GM19452 (cell line): ENCODE measurements at regions not wholly inside any gene's neighbourhood (a gene's known extent, or its start where the extent isn't known, plus 50 kb on each side); places are given as distances from the start of the nearest gene placed in this dataset.

Experiments
- ATAC-seq: cut with Tn5 transposase; IDR thresholded peaks from one replicate; pipeline ENCODE4 v1.9.1; 2021; ENCODE audit not compliant: unreplicated experiment

DNA sequence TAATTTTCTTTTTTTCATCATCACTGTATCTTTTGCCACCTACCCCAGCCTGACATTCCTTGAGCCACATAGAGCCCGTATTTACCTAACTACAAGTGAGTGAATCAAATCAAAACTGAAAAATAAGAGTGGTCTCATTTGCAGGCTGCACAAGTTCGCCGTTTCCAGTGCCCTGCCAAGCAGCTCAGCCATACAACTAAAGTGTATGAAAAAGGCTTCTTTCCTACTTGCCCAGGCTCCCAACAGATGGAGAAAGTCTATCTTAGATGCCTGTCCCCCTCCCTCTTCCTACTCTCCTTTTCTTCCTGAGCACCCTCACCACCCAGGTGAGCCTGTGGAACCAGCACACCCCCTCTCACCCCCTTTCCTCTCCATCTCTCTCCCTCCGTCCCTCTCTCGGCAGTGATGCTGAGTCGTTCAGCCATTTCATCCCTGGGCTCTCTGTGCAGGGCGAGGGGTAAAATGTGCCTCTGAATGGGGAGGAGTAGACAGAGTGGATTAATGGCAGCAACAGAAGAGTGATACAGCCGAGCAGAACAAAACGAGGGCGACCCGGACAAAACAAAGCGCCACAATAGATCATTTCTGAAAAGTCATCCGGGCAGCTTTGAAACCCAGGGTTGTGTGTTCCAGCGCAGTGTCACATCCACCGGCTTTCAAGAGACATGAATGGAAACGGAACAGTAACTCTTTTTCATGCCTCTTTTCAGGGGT lies 65.0 kb upstream of the POU3F3 start:
- no peak for ATAC-seq

DNA sequence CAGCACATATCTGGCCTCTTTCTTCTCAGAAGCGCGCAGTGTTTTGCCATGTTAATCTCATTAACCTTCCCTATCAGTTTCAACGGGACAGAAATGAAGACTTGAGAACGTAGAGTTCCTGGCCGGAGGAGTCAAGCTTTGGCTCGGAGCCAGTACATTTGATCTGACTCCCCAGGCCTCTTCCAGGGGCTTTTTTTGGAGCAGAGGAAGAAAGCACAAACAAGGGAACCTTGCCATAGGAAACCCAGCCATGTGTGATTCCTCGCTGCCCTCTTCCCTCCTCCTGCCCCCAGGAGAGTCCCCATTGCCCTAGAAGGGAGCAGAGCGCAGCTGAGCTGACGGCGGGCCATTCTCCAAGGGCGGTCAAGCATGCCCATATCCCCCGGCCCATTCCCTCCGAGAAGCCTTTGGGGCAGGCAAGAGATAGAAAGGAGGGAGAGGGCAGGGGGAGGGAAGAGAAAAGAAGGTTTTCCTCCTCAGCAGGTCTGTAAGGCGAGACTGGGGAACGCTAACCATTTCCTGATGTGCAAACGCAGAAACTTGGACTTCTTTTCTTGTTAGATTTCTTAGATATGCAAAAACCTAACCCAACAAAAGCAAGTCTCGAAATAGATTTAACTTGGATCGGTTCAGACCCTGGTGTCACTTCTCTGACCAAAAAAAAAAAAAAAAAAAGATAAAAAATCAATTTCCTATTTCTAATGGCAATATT lies 63.7 kb upstream of the POU3F3 start:
- ATAC-seq, result no peak

GRCh38 chr2:104790901-104791495 lies 62.9 kb upstream of the POU3F3 start:
- no peak for ATAC-seq

- no peak for ATAC-seq
These were observed 59.9 kb upstream of the POU3F3 start for GRCh38 chr2:104793966-104794365.

- ATAC-seq, result no peak
These were observed 59.5 kb upstream of the POU3F3 start for GRCh38 chr2:104794441-104794840.
